Ectodermal cell (in vitro differentiated cells): ENCODE measurements at regions not wholly inside any gene's neighbourhood (a gene's known extent, or its start where the extent isn't known, plus 50 kb on each side); places are given as distances from the start of the nearest gene placed in this dataset.

ENCODE experiments used
- H3K27ac ChIP-seq: 2 replicates; pipeline ENCODE4 v1.7.0; 2013; ENCODE audit warnings: mild to moderate bottlenecking, low read depth, low read length; ENCODE audit not compliant: insufficient read depth, poor library complexity, severe bottlenecking
- H3K27me3 ChIP-seq: 2 replicates; pipeline ENCODE4 v1.7.0; 2013; ENCODE audit warnings: mild to moderate bottlenecking, low read length; ENCODE audit not compliant: insufficient read depth, control insufficient read depth, poor library complexity, severe bottlenecking
- H3K36me3 ChIP-seq: one replicate; pipeline ENCODE4 v1.7.0; 2013; ENCODE audit warnings: low read length; ENCODE audit not compliant: control insufficient read depth, insufficient read depth
- H3K4me1 ChIP-seq: one replicate; pipeline ENCODE4 v1.7.0; 2013; ENCODE audit warnings: low read length; ENCODE audit not compliant: control insufficient read depth, insufficient read depth
- H3K4me3 ChIP-seq: 2 replicates; pipeline ENCODE4 v1.7.0; 2013; ENCODE audit warnings: low read depth, low read length, control low read depth; ENCODE audit not compliant: insufficient read depth
- H3K9me3 ChIP-seq: 2 replicates; pipeline ENCODE4 v1.7.0; 2013; ENCODE audit warnings: mild to moderate bottlenecking, low read length, moderate library complexity; ENCODE audit not compliant: control insufficient read depth
- WGBS, 2 experiments: methylation state at CpG; one replicate each; pipeline ENCODE4 v1.1.7; 2013; ENCODE audit warnings: missing lambda C conversion rate in 2 of 2; 5-methylcytosine and 5-hydroxymethylcytosine counted together

DNA sequence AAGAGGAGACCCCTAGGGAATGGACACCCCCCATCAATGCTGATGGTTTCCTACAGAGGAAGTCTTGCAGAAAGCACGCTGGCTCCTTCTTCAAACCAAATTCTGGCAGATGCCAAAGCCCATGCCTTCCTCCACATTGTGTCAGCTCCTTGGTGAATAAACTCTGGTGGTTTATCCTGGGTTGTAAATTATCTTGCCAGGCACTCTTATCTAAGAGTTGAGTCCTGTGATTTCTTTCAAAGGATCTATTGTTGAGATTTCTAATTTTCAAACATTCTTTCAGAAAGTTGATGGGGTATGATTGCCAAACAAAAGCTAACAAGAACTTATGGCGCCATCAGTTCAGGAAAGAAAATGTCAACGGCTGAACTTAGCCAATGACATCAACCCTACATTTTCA is 160.4 kb downstream of the NSG2 start:
- H3K4me3 ChIP-seq: no peak overlapping the region
- WGBS, 2 experiments: 90 to 97% methylated on average over 3 of the region's 3 CpGs

DNA sequence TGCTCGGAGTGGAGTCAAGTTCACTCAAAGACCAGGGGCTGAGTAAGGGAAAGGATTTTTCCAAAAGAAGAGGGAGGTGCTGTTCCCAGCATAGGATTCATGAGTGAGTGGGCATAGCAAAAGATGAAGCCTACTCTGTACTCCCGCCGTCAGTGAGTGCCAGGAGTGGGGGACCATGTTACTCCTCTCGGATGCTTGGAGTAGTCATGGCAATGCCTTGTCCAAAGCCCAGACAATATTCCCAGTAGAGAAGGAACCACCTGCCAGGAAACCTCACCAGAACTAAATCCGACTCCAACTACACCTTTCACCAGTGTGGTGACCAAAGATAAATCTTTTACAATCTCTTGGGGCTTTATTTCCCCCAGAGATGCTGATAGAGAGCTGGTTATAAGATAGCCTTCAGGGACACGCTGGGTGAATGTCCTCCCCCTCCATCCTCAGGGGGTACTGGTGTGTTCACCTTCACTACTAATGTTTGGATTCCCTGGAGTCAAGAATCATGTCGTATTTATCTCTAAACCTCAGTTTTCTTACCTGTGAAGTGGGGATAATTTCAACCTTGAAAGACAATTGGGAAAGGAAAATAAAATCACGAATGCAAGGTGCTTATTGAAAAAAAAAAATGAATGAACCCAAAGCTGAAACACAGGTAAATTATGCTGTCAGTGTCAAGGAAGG is 165.2 kb downstream of the NSG2 start:
- Histone ChIP-seq H3K27me3 (no peaks in the 10 kb centered on the region), H3K27ac (no peak overlapping the region), H3K36me3 (no peaks in the 10 kb centered on the region), H3K4me1 (peaks cover 18% of the 10 kb centered on the region), H3K4me3 (no peak overlapping the region), H3K9me3 (no peaks in the 10 kb centered on the region)
- 87 to 91% methylated on average over 6 to 8 of the region's 8 CpGs for WGBS, 2 experiments

More for the DNA sequence above, 160.4 kb downstream of the NSG2 start:
- Histone ChIP-seq H3K36me3 (no peaks in the 10 kb centered on the region), H3K27me3 (no peaks in the 10 kb centered on the region), H3K4me1 (peaks cover 8% of the 10 kb centered on the region), H3K27ac (no peak overlapping the region), H3K9me3 (no peaks in the 10 kb centered on the region)

DNA sequence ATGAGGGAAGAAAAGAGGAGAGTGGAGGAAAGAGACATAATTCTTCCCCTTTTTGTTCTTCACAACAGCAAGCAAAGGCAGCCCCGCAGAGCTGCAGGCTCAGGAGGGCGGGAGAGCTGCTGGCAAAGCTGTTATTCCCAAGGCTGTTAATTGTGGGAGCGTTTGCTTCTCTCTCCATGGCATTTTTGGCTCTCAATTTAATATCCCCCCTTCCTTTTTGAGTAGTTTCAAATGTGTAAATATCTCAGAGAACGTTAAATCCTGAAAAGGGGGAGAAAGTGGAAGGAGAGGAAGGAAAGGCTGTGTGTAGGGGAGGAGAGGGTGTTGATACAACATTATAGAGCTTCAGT is 165.7 kb downstream of the NSG2 start:
- H3K4me1 ChIP-seq: peaks cover 18% of the 10 kb centered on the region
- no peak overlapping the region for H3K4me3 ChIP-seq
- H3K27ac ChIP-seq: no peak overlapping the region
- 37 to 43% methylated on average over 4 of the region's 4 CpGs for WGBS, 2 experiments
- no peaks in the 10 kb centered on the region for H3K36me3 ChIP-seq
- H3K9me3 ChIP-seq: no peaks in the 10 kb centered on the region
- H3K27me3 ChIP-seq: no peaks in the 10 kb centered on the region

- Histone ChIP-seq H3K9me3 (no peaks in the 10 kb centered on the region), H3K36me3 (no peaks in the 10 kb centered on the region), H3K27me3 (no peaks in the 10 kb centered on the region), H3K4me1 (peaks cover 9% of the 10 kb centered on the region), H3K4me3 (no peak overlapping the region), H3K27ac (no peak overlapping the region)
- 85 to 92% methylated on average over 1 of the region's 1 CpG for WGBS, 2 experiments
These were observed 172.0 kb downstream of the NSG2 start for GRCh38 chr5:174217527-174217926.

GRCh38 chr5:174218162-174218561 is 172.7 kb downstream of the NSG2 start:
- H3K4me3 ChIP-seq: no peak overlapping the region
- H3K4me1 ChIP-seq: peaks cover 9% of the 10 kb centered on the region
- WGBS, 2 experiments: 96 to 98% methylated on average over 2 of the region's 2 CpGs
- H3K36me3 ChIP-seq: no peaks in the 10 kb centered on the region
- H3K27me3 ChIP-seq: no peaks in the 10 kb centered on the region
- no peaks in the 10 kb centered on the region for H3K9me3 ChIP-seq
- H3K27ac ChIP-seq: no peak overlapping the region

DNA sequence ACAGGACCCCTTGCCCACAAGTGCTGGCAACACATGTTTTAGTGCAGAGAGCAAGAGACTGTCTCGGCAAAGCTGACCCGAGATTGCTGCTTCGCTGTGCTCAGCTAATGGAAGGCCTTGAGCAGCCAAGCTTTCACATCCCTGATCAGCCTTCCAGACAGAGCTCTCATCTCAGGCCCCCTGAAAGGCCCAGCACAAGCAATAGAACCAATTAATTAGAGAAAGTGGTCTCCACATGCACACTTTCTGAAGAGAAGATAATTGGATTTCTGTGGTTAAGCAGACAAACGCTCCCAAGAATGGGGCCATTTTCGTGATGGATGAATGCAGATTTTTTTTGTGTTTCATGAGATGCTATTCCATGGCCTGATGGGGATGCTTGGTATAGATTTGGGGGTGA is 174.9 kb downstream of the NSG2 start:
- 93 to 96% methylated on average over 5 of the region's 5 CpGs for WGBS, 2 experiments

DNA sequence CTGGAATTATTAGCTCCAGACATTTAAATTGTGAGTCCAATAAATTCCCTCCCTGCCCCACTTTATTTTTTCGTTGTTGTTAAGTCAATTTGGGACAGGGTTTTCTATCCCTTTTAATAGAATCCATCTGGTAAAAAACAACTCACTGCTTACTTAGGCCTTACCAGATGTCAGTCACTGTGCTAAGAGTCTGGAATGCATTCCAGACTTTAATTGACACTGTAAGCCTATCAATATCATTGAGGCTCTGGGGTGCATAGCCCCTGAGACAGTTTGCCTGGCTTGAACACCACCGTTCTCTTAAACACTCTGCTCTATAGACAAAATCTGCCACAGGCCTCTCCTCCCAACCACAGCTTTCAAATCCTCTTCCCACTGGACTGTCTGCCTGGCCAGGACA is 175.9 kb downstream of the NSG2 start:
- whole genome bisulfite sequencing, 2 experiments: 92 to 99% methylated on average over 2 of the region's 2 CpGs
- no peaks in the 10 kb centered on the region for H3K9me3 ChIP-seq
- no peaks in the 10 kb centered on the region for H3K36me3 ChIP-seq
- no peaks in the 10 kb centered on the region for H3K4me1 ChIP-seq
- H3K27me3 ChIP-seq: no peaks in the 10 kb centered on the region
- H3K27ac ChIP-seq: no peak overlapping the region
- no peak overlapping the region for H3K4me3 ChIP-seq

More for the DNA sequence above, 174.9 kb downstream of the NSG2 start:
- Histone ChIP-seq H3K4me1 (no peaks in the 10 kb centered on the region), H3K9me3 (no peaks in the 10 kb centered on the region), H3K36me3 (no peaks in the 10 kb centered on the region), H3K27ac (no peak overlapping the region), H3K4me3 (no peak overlapping the region), H3K27me3 (no peaks in the 10 kb centered on the region)

- Histone ChIP-seq H3K9me3 (no peaks in the 10 kb centered on the region), H3K36me3 (no peaks in the 10 kb centered on the region), H3K27me3 (no peaks in the 10 kb centered on the region), H3K4me3 (no peak overlapping the region), H3K4me1 (no peaks in the 10 kb centered on the region), H3K27ac (no peak overlapping the region)
- 93 to 96% methylated on average over 4 of the region's 4 CpGs for WGBS, 2 experiments
These were observed 176.4 kb downstream of the NSG2 start for GRCh38 chr5:174221946-174222345.

- Histone ChIP-seq H3K36me3 (no peaks in the 10 kb centered on the region), H3K4me3 (no peak overlapping the region), H3K27me3 (no peaks in the 10 kb centered on the region), H3K4me1 (no peaks in the 10 kb centered on the region), H3K9me3 (no peaks in the 10 kb centered on the region), H3K27ac (no peak overlapping the region)
- WGBS, 2 experiments: 92 to 95% methylated on average over 5 of the region's 5 CpGs
These were observed 177.4 kb downstream of the NSG2 start for GRCh38 chr5:174222891-174223290.

- H3K27ac ChIP-seq: no peak overlapping the region
- H3K4me3 ChIP-seq: no peak overlapping the region
- no peaks in the 10 kb centered on the region for H3K36me3 ChIP-seq
- H3K4me1 ChIP-seq: no peaks in the 10 kb centered on the region
- 92 to 93% methylated on average over 11 to 12 of the region's 12 CpGs for WGBS, 2 experiments
- no peaks in the 10 kb centered on the region for H3K9me3 ChIP-seq
- no peaks in the 10 kb centered on the region for H3K27me3 ChIP-seq
These were observed 177.8 kb downstream of the NSG2 start for GRCh38 chr5:174223355-174223754.

DNA sequence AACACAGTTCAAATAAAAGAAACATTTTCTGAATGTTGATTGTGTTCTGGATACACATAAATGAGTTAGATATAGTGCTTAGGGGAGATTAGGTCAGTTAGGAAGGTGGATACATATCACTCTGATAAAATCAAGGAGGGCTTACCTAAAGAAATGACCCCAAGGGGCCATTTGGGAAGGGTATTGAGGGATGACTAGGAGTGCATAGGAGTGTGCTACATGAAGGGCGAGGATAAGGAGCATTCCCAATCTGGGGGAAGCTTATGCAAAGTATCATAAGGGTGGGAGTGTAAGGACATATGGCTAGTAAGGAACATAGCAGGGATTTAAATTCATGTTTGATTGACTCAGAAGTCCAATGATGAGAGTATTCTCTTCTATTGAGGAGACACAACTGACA is 183.6 kb downstream of the NSG2 start:
- 94 to 100% methylated on average over 1 of the region's 1 CpG for WGBS, 2 experiments
- Histone ChIP-seq H3K27me3 (no peaks in the 10 kb centered on the region), H3K27ac (no peak overlapping the region), H3K4me3 (no peak overlapping the region), H3K4me1 (no peaks in the 10 kb centered on the region), H3K36me3 (no peaks in the 10 kb centered on the region), H3K9me3 (no peaks in the 10 kb centered on the region)
